NCI-H2107 (cell line): ENCODE measurements at regions not wholly inside any gene's neighbourhood (a gene's known extent, or its start where the extent isn't known, plus 50 kb on each side); places are given as distances from the start of the nearest gene placed in this dataset.
"Not testable (repeated sequence)": the region's sequence is repeated elsewhere in the genome, so short reads cannot be mapped to it uniquely, and the experiment has no call there.

Experiments
- DNase-seq: peaks from one replicate; lab custom pipeline; 2025; lab: John Stamatoyannopoulos, UW

DNA sequence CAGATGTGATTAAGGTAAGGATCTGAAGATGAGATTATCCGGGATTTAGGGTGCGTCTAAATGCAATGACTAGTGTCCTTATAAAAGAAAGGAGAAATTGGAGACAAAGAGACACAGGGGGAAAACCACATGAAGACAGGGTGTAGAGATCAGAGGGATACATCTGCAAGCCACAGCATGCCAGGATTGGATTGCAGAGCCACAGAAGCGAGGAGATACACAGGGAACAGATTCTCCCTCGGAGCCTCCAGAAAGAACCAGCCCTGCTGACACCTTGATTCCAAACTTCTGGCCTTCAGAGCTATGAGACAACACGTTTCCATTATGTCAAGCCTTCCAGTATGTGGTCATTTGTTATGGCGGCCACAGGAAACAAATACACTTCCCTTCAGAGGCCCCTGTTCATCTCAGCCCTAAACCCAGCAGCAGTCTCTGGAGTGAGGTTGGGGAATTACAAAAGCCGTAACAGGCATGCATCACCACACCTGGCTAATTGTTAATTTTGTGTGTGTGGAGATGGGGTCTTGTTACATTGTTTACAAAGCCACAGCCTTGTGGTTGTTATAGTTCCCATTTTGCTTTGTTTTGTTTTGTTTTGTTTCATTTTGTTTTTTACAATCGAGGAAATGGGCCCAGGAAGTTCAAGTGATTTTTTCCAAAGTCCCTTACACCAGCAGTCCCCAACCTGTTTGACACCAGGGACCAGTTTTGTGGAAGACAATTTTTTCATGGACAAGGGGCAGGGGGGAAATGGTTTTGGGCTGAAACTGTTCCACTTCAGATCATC lies 51.6 kb upstream of the LYRM9 start:
- peak; percentile 25 for DNase-seq

DNA sequence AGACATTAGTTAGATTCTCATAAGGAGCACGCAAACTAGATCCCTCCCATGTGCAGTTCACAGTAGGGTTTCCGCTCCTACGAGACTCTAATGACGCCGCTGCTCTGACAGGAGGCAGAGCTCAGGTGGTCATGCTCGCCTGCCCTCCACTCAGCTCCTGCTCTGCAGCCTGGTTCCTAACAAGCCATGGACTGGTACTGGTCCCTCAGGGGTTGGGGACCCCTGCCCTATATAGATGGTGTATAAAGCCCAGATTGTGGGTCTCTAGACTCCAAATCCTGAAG lies 52.1 kb upstream of the LYRM9 start:
- no peak for DNase-seq

DNA sequence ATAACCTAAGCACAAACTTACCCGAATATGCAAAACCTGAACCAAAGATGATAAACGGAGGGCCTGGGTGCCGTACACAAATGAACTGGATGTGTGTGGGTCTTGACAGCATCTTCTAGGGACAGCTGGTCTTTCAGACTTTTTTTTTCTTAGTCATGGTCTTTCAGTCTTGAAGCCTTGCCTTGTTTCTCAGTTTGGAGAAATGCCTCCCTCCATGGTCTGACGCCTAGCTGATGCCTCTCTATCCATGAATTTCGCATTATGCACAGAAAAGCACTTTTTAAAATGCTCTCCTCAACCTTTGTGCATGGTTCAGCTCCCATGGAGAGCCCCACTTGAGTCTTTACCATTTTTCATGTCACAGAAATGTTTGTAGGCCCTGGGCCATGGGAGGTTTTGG lies 52.8 kb upstream of the LYRM9 start:
- DNase-seq: no peak

DNA sequence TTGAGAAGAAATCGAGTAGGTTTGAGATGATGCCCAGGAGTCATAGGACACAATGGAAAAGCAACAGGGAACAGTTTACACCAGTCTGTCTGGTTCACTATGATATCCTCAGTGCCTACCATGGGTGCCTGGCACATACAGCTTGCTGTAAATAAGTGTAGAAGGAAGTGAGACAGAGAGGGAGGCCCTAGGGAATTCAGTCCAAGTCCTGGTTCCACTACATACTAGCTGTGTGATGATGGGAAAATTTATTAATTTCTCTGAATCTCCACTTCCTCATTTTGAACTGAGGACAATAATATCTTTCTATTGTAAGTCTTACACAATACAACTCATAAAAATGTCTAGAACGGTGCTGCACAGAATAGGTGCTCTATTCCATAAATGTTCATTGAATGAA lies 53.3 kb upstream of the LYRM9 start:
- no peak for DNase-seq

DNA sequence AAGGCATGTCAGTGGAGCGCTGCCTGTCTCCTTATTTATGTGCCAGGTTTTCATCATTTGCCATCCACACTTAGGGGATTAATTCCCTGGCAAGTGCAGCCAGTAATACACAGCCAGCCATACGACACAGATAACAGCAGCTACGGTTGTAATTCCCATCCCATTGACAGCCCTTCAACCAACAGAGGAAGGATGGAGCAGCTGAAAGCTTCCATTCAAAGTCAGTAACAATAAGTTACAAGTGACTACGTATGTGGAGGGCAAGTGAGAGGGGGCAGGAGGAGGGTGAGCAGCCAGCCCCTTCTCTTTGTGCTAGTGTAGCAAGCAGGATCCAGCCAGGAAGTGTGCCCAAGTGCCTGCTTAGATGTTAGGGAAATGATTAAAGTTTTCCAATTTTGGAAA lies 53.8 kb upstream of the LYRM9 start:
- no peak for DNase-seq

DNA sequence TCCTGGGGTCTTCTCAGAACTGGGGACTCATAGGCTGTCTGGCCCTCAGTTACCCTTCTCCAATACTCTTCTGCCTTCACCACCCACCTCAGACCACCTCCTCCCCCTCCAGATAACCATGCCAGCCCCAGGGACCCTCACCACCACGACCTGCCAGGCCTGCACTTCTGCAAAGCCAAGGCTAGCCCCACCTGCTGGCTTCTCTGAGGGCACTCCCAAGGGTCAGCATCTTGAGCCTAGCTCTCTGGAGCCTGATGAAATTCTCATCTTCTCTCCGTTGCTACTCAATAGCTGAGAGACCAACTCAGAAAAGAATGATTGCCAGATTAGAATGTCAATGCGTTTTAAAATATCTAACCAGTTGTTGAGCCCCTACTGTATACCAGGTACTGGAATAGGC lies 56.1 kb upstream of the LYRM9 start:
- no peak for DNase-seq

DNA sequence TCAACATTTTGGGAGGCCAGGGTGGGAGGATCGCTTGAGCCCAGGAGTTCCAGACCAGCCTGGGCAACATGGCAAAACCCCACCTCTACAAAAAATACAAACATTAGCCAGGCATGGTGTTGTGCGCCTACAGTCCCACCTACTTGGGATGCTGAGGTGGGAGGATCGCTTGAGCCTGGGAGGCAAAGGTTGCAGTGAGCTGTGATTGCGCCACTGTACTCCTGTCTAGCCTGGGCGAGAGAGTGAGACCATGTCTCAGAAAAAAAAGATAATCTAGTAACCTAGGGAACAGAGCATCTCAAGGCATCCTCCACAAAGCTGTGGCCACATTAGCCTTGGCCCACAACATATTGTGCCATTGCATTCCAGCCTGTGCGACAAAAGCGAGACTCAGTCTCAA lies 57.1 kb upstream of the LYRM9 start:
- not testable (repeated sequence) for DNase-seq

DNA sequence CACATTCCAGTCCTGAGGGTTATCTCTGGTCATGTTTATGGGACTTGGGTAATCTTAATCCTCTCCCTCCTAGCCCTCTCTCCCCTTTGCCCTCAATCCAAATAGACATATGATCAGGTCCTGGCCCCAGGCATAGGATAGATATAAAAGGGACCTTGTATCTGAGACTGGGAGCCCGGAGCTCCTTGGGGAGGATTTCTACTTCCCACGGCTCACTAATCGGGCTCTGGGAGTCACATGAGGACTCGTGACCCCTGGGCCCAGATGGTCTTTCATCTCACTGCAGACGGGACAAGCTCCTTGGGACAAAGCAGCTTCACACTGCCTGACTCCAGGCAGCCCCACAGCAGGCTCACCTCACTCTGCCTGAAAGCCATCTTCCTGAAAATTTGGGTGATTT lies 57.8 kb upstream of the LYRM9 start:
- no peak for DNase-seq

DNA sequence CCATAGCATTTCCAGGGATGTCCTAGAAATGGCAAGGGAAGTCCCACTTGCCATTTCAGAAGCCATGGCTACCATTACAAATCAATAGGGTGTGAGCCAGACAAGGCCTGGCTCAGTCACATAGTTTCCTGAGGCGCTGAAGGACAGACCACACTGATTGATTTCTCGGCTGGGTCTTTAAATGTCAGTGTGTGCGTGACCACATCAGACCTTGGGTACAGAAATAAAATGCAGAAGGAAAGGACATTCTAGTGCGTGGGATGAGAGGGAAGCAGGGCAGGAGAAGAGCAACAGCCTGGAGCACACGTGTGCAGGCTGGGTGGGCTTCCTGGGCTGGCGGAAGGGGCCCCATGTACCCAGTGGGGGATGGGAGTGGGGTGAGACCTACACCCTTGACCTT lies 58.7 kb upstream of the LYRM9 start:
- no peak for DNase-seq

DNA sequence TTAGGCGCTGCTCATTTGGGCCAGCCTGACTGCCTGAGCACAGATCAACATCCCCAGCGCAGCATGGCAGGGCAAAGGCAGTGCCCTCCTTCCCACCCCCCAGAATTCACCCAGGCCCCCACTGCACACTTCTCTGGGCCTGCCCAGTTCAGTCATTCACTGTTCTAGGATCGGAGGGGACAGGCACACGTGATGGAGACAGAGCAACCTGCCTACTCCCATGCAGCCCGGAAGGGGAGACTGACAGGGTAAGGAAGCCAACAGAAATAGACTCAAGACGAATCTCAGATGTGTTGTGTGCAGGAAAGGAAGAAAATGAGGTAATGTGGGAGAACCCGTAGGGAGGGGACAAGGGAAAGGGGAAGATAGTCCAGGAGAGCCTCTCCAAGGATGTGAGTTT lies 59.2 kb upstream of the LYRM9 start:
- DNase-seq: no peak

DNA sequence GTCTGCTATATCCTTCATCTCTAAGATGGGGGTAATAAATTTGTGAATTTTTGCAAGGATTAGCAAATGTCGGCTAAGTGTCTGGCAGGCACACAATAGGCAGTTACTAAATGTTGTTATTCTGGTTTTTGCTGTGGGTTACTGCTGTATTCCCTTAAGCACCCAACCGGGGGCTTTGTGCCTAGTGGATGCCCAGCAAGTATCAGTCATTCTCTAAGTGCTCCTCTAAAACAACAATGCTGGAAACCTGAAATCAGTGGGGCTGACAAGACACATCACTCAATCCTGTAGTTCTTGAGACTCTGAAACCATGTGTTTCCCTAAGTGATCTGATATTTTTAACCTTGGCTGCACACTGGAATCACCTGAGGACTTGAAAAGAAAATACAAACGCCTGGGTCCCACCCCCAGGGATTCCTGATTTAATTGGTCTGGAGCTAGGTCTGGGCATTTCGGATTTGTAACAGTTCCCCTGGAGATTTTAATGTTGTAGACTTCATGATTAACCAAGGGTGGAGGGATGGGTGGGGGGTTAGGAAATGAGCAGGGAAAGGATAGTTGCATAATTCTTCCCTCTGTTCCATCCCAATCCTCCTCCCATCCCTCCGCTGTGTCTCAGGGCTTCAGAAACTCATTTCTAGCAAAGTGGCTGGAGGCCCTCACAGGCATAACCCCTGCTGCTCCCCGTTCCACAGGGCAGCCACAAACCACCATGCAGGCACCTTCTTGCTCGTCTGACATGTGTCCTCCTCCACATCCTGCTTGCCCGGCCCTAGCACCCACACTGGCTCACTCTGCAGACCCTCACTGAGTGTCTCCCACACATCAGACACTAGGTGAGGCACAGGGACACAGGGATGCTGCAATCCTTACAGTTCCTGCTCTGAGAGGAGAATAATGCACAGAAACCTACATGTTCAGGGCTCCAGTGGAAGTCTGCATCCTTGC lies 61.7 kb upstream of the LYRM9 start:
- no peak for DNase-seq

DNA sequence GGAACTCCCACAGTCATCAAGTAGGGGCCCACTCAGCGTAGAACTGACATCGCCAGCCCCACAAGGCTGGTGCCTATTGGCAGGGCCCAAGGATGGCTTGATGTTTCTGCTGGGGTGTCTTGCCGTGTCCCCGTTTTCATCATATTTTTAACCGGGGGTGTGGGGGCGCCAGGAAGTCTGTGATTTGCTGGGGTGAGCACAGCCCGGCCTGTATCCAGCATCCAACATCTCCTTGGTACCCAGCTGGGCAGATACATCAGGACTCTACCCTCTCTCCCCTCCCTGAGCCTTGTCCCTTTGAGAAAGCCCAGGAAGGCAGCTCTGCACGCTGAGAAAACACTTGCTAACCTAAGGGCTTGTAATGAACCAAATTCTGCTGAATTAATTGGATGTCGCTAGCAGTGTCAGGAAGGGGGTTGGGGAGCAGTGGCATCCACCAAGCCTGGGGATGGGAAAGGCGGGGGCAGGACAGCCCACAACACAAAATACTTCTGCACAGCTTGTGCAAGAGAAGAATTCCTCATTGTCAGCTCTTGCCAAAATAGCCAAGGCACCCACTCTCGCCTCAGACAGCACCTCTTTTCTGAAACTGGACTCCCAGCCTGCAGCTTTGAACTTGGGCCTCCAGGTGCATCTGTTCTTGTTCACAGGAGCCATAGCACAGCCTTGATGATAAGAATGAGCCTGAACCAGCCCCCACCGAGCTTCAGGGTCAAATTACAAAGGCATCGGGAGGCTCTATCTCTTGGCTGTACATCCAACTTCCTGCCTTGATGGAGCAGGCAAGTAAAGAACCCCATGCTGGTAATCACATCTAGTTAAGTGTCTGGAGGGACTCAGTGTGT lies 63.7 kb upstream of the LYRM9 start:
- no peak for DNase-seq

DNA sequence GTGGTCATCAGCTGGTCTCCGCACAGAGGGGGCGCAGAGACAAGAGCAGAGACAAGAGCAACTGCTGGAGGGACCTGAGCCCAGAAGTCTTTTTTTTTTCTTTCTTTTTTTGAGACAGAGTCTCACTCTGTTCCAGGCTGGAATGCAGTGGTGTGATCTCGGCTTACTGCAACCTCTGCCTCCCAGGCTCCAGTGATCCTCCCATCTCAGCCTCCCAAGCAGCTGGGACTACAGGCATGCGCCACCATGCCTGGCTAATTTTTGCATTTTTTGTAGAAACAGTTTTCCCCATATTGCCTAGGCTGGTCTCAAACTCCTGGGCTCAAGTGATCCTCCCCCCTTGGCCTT lies 64.3 kb upstream of the LYRM9 start:
- DNase-seq: not testable (repeated sequence)

DNA sequence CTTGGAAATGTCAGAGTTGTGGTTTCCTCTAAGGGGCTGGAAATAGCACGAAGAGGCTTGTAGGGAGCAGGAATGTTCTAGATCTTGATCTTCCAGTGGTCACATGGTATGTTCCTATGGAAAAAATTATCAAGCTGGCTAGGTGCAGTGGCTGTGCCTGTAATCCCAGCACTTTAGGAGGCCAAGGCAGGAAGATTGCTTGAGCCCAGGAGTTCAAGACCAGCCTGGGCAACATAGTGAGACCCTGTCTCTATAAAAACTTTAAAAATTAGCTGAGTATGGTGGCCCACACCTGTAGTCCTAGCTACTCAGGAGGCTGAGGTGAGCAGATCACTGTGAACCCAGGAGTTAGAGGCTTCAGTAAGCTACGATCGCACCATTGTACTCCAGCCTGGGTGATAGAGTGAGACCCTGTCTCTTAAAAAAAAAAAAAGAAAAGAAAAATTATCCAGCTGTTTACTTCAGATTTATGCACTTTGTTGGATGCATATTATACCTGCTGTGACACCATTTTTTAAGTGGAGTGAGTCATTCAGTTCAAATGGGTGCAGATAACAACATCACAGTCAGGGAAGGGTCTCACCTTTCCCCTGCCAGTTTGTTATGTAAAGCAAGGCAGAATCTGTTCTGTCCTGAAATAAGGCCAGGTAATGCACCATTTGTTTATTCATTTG lies 65.7 kb upstream of the LYRM9 start:
- no peak for DNase-seq

DNA sequence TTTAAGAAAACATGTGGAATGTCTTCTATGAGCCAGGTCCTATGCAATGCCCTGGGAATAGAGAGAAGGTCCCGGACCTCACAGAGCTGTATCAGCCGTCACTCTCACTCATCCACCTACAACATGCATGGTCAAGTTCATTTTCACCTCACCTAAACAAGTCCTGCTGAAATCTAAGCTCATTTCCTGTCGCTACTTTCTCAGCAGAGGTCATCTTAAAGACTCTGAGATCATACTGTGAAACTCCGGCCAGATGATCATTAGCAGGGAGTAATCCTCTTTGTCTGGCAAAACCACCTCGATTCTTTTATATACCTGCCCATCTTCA lies 66.2 kb upstream of the LYRM9 start:
- DNase-seq: no peak

DNA sequence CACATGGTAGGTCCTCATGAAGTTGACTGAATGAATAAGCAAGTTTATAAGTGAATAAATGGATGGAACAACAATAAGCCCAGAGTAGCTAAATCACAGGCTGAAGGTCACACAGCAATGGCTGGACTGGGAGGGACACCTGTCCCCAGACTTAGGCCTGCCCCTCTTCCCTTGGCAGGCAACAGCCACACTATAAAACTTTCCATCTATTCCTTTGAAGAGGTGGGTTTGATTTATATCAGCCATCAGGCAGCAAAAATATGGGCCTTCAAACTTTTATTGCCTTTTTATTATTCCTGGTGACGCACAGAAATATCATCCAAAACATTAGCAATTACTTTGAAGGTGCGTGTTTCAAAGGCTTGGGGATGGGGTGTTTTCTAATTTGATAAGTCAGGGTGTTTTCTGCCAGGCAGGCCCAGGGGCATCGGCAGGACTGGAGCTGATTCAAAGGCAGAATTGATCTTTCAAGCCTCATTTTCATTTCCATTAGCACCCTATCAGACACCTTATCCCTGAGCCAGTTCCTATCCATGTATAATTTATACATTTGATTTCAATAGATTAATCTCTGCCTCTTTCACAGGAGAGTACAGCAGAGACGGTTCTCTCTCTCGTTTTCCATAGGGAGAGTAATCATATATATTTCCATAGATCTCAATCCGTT lies 67.2 kb upstream of the LYRM9 start:
- no peak for DNase-seq

DNA sequence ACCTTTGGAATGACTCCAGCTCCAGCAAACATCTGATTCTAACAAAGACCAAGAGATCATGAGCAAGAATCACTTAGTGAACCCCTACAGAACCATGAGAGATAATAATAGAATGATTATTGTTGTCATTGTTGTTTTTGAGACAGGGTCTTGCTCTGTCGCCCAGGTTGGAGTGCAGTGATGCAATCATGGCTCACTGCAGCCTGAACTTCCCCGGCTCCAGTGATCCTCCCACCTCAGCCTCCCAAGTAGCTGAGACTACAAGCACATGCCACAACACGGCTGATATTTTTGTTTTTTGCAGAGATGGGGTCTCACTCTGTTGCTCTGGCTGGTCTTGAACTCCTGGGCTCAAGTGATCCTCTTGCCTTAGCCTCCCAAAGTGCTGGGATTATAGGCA lies 69.4 kb upstream of the LYRM9 start:
- not testable (repeated sequence) for DNase-seq

DNA sequence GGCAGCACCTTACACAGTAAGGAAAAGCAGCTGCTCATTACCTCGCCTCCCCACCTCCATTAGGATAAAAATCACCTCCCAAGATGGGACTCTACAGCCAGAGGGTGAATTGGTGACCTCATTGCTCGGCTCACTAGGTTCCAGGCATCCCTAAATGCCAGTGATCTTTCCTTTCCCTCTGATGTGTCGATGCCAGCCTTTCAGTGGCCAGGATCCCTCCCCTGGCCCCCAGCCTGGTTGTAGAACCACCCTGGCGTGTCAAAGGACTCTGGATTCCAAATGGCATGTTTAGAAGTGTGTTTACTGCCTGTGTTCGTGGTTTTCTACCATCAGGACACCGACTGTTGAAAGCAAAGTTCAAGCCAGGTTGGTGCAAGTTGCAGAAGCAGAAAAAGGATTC lies 72.1 kb upstream of the LYRM9 start:
- no peak for DNase-seq

DNA sequence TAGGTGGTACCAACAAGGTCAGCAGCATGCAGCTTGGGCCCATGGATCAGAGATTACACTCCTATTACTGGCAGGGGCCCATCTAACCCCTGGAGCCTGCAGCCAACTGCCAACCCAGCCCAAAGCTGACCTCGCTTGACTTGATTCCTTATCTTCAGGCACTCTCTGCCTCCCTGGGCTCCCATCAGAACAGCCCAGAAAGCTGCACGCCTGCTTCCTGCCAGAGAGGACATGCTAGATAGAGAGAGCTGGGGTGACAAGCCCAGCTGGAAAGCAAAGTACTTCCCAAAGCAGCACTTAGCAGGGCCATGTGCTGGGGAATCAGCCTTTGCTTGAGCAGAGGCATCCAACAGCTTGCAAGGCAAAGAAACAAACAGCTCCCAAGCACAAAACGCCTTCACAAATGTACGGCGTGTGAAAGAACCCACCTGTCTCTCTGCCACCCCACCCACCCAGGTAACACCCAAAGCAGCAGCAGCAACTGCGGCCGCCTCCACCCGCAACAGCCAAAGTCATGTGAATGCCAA lies 74.2 kb upstream of the NLK start:
- no peak for DNase-seq

DNA sequence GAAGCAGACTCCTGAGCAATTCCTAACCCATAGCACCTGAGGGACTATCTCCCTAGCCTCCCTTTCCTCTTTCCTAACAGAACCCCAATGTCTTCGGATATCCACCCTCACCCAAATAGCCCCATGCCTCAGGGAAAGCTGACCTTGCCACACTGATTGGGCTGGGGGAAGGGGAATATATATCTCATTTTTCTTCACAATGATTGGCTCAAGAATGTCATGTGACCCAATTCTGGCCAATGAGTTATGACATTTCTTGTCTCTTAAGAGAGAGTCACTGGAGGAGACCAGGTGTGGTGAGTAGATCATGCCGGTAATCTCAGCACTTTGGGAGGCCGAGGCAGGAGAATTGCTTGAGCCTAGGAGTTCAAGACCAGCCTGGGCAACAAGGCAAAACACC lies 71.9 kb upstream of the NLK start:
- no peak for DNase-seq

DNA sequence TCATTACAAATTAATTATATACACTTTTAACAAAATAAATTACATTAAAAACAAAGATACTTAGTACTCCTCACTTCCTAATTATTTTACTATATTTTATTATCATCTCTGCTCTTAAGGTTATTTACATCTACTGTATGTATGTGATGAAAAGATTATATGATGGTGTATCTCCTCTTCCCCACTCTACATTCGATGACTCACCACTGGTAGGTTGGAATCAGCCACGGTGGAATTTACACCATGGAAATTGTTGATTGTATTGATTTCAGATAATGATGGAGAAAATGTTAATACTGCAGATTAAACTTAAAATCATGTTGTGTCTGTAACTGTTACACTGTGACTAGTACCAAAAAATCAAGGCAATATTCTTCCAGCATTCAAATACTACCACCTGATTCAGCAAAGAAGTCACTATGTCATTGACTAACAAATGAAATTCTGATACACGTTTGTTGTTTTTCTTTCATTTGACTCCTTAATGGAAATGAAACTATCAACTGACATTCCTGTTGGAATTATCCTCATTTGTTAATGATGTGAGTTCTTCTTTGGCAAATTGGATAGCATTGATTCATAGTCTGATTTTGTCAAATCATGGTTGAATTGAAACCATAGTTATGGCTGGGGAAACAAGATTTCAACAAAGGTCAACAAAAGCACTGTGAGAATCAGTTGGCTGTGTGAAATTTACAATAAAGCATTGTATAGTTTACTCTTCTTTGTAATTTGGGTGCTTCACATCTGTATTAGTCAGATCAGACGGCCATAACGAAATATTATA lies 69.0 kb upstream of the NLK start:
- no peak for DNase-seq
